ENCODE measurements at regions not wholly inside any gene's neighbourhood (a gene's known extent, or its start where the extent isn't known, plus 50 kb on each side); places are given as distances from the start of the nearest gene placed in this dataset.

- DNase-seq = no peak
These were observed 82.1 kb upstream of the STAC start for GRCh38 chr3:36298188-36298587.

GRCh38 chr3:36302158-36302509 is 78.2 kb upstream of the STAC start:
- no peak for DNase-seq

GRCh38 chr3:36302626-36303025 is 77.7 kb upstream of the STAC start:
- DNase-seq = no peak

- DNase-seq = no peak
These were observed 77.0 kb upstream of the STAC start for GRCh38 chr3:36303286-36303685.

- no peak for DNase-seq
These were observed 74.3 kb upstream of the STAC start for GRCh38 chr3:36305929-36306520.

- DNase-seq = no peak
These were observed 71.2 kb upstream of the STAC start for GRCh38 chr3:36309092-36309491.

- no peak for DNase-seq
These were observed 68.0 kb upstream of the STAC start for GRCh38 chr3:36312351-36312750.

- DNase-seq = no peak
These were observed 62.4 kb upstream of the STAC start for GRCh38 chr3:36317915-36318314.

GRCh38 chr3:36318621-36319200 is 61.6 kb upstream of the STAC start:
- DNase-seq = no peak

- DNase-seq = no peak
These were observed 60.6 kb upstream of the STAC start for GRCh38 chr3:36319680-36320079.
